ENCODE measurements at regions not wholly inside any gene's neighbourhood (a gene's known extent, or its start where the extent isn't known, plus 50 kb on each side); places are given as distances from the start of the nearest gene placed in this dataset.

DNA sequence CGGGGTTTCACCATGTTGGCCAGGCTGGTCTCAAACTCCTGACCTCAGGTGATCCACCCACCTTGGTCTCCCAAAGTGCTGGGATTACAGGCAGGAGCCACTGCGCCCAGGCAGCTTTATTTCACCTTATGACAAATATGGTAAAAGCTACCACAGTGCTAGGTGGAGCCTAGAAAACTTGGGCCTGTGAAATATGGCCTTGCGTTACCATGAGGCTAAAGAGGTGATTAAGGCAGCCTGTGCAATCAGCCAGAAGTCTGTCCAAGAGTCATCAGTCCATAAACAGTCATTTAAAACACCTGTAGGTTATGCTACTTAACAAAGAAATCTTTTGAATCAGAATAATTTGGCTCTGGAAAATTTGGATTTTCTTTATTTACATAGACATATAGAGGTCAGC lies 114.8 kb upstream of the ANKH start:
- H3K79me2 ChIP-seq (ENCODE audit: control insufficient read depth, low read length) = no peaks in the 10 kb centered on the region
- H3K4me2 ChIP-seq (ENCODE audit: low read length) = no peak overlapping the region
- no peaks in the 10 kb centered on the region for H3K36me3 ChIP-seq (ENCODE audit: control insufficient read depth, low read length)
- no peak overlapping the region for H3K27ac ChIP-seq (ENCODE audit: low read depth, low read length)
- no peaks in the 10 kb centered on the region for H4K20me1 ChIP-seq (ENCODE audit: control insufficient read depth, insufficient read depth, low read depth, low read length)
- H3K9me3 ChIP-seq (ENCODE audit: control insufficient read depth, insufficient read depth, low read length) = no peaks in the 10 kb centered on the region
- H3K27me3 ChIP-seq (ENCODE audit: control insufficient read depth, low read length) = no peaks in the 10 kb centered on the region
- no peaks in the 10 kb centered on the region for H3K4me1 ChIP-seq (ENCODE audit: control insufficient read depth, low read length)
- no peaks in the 10 kb centered on the region for H3F3A ChIP-seq (ENCODE audit: control insufficient read depth, insufficient read depth)
- H3K9me2 ChIP-seq (replicated peaks; ENCODE audit: control insufficient read depth, low read length) = no peaks in the 10 kb centered on the region
- no peak overlapping the region for H3K4me3 ChIP-seq (ENCODE audit: low read length)
- TF ChIP-seq EZH2phosphoT487 (IDR thresholded peaks at IDR 0.05; ENCODE audit: borderline replicate concordance, low read length) = no peak
- TF ChIP-seq, protein P1, sequence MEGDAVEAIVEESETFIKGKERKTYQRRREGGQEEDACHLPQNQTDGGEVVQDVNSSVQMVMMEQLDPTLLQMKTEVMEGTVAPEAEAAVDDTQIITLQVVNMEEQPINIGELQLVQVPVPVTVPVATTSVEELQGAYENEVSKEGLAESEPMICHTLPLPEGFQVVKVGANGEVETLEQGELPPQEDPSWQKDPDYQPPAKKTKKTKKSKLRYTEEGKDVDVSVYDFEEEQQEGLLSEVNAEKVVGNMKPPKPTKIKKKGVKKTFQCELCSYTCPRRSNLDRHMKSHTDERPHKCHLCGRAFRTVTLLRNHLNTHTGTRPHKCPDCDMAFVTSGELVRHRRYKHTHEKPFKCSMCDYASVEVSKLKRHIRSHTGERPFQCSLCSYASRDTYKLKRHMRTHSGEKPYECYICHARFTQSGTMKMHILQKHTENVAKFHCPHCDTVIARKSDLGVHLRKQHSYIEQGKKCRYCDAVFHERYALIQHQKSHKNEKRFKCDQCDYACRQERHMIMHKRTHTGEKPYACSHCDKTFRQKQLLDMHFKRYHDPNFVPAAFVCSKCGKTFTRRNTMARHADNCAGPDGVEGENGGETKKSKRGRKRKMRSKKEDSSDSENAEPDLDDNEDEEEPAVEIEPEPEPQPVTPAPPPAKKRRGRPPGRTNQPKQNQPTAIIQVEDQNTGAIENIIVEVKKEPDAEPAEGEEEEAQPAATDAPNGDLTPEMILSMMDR (IDR thresholded peaks at IDR 0.05; ENCODE audit: low read depth, low read length, poor library complexity, severe bottlenecking) = no peak

DNA sequence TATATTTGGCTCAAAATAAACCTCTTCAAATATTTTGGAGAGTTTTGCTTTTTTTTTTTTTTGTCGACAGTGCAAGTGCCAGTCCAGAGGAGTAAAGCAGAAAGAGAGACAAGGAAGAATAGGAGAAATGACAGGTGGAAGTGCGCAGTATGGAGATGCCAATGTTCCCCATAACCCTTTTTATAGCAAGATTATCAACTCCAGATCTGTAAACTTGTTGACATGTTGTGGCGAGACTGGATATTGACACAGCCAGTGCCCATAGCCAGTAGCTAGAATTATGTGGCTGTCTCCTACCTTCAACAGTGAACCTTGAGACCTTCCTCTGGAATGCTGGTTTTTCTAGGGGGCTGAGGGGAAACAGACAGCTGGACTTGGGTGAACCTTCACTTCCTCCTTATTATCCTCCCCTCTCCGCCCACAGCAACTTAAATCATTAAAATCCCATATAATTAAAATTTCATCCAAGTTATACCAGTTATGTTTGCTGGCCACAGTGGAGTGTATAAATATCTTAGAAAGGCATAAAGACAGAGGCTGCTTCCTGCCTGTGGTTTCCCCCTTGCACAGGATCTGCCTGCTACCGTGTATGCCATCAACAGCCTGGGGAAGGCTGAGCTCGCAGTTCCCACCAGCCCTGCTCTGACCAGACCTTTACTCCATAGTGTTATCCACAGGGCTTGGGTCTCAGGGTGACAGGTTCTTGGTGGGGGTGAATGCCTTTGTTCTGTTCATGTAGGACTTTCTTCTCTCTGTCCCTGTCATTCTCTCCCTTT lies 112.3 kb upstream of the ANKH start:
- Histone ChIP-seq H3F3A (ENCODE audit: control insufficient read depth, insufficient read depth) (no peaks in the 10 kb centered on the region), H3K27me3 (ENCODE audit: control insufficient read depth, low read length) (no peaks in the 10 kb centered on the region), H3K9me3 (ENCODE audit: control insufficient read depth, insufficient read depth, low read length) (no peaks in the 10 kb centered on the region), H3K27ac (ENCODE audit: low read depth, low read length) (no peak overlapping the region), H3K4me1 (ENCODE audit: control insufficient read depth, low read length) (no peaks in the 10 kb centered on the region), H4K20me1 (ENCODE audit: control insufficient read depth, insufficient read depth, low read depth, low read length) (no peaks in the 10 kb centered on the region), H3K36me3 (ENCODE audit: control insufficient read depth, low read length) (no peaks in the 10 kb centered on the region), H3K4me3 (ENCODE audit: low read length) (no peak overlapping the region), H3K4me2 (ENCODE audit: low read length) (no peak overlapping the region), H3K9me2 (replicated peaks; ENCODE audit: control insufficient read depth, low read length) (no peaks in the 10 kb centered on the region), H3K79me2 (ENCODE audit: control insufficient read depth, low read length) (no peaks in the 10 kb centered on the region)
- TF ChIP-seq EZH2phosphoT487 (IDR thresholded peaks at IDR 0.05; ENCODE audit: borderline replicate concordance, low read length) = no peak
- TF ChIP-seq, protein P1 (IDR thresholded peaks at IDR 0.05; ENCODE audit: low read depth, low read length, poor library complexity, severe bottlenecking) = no peak

DNA sequence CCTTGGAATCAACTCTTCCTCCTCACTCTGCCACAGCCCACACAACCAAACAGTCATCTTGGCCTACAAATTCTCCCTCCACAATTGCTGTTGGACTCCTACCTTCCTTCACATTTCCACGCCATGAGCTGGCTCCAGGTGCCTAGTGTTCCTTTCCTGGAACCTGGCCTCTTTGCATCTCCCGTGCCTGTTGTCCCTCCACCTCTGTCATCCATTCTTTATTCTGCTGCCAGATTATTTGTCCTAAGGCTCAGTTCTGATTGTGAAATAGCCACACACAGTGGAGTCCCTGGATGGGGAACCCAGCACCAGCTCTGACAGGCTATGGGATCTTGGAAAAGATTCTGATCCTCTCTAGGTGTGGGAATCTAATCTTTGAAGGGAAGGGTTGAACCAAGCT lies 109.1 kb upstream of the ANKH start:
- no peak overlapping the region for H3K27ac ChIP-seq (ENCODE audit: low read depth, low read length)
- 0 out of 2 replicates have a peak, but pooled peaks cover 3% of the 10 kb centered on the region for H3K27me3 ChIP-seq (ENCODE audit: control insufficient read depth, low read length)
- no peaks in the 10 kb centered on the region for H3K4me1 ChIP-seq (ENCODE audit: control insufficient read depth, low read length)
- H3K9me2 ChIP-seq (replicated peaks; ENCODE audit: control insufficient read depth, low read length) = no peaks in the 10 kb centered on the region
- H3K79me2 ChIP-seq (ENCODE audit: control insufficient read depth, low read length) = no peaks in the 10 kb centered on the region
- no peak for TF ChIP-seq EZH2phosphoT487 (IDR thresholded peaks at IDR 0.05; ENCODE audit: borderline replicate concordance, low read length)
- TF ChIP-seq, protein P1 (IDR thresholded peaks at IDR 0.05; ENCODE audit: low read depth, low read length, poor library complexity, severe bottlenecking) = no peak
- H3F3A ChIP-seq (ENCODE audit: control insufficient read depth, insufficient read depth) = no peaks in the 10 kb centered on the region
- H3K36me3 ChIP-seq (ENCODE audit: control insufficient read depth, low read length) = no peaks in the 10 kb centered on the region
- no peaks in the 10 kb centered on the region for H4K20me1 ChIP-seq (ENCODE audit: control insufficient read depth, insufficient read depth, low read depth, low read length)
- no peak overlapping the region for H3K4me2 ChIP-seq (ENCODE audit: low read length)
- H3K9me3 ChIP-seq (ENCODE audit: control insufficient read depth, insufficient read depth, low read length) = 0 out of 2 replicates have a peak, but pooled peaks cover 4% of the 10 kb centered on the region
- no peak overlapping the region for H3K4me3 ChIP-seq (ENCODE audit: low read length)

All from DOHH2 (cell line).